Natural killer cell treated with Interleukin-12 subunit alpha and Interleukin-12 subunit beta and Interleukin-15 and Interleukin-18, amount 100 ng/mL, for 72 hours (primary cell): ENCODE measurements at regions not wholly inside any gene's neighbourhood (a gene's known extent, or its start where the extent isn't known, plus 50 kb on each side); places are given as distances from the start of the nearest gene placed in this dataset.
"Not testable (repeated sequence)": the region's sequence is repeated elsewhere in the genome, so short reads cannot be mapped to it uniquely, and the experiment has no call there.

Experiments used
- ATAC-seq, 2 donors: fragments of 150-1000 bp; cut with Tn5 transposase in 1 of 2; sonication (Bioruptor Pico), chemical (Tn5 transposase) in 1 of 2; 2 replicates each; pipeline ENCODE4 v1.10.0; 2021
- DNase-seq: peaks from one replicate; pipeline ENCODE4 v3.0.0; 2022; ENCODE audit warnings: low spot score
- H3K27ac Mint-ChIP-seq, 2 donors: 1 replicate in 1 of 2; 2 replicates in 1 of 2; pipeline ENCODE4 v1.8.0; 2022; ENCODE audit warnings: mixed read lengths in 2 of 2, mild to moderate bottlenecking in 1 of 2, moderate library complexity in 1 of 2
- H3K27me3 Mint-ChIP-seq, 2 donors: 1 replicate in 1 of 2; 2 replicates in 1 of 2; pipeline ENCODE4 v1.8.0; 2022; ENCODE audit warnings: mixed read lengths in 2 of 2
- H3K36me3 Mint-ChIP-seq: one replicate; pipeline ENCODE4 v1.8.0; 2022; ENCODE audit warnings: mixed read lengths
- H3K4me1 Mint-ChIP-seq, 2 donors: 1 replicate in 1 of 2; 2 replicates in 1 of 2; pipeline ENCODE4 v1.8.0; 2022; ENCODE audit warnings: low read depth in 2 of 2, mixed read lengths in 2 of 2, mild to moderate bottlenecking in 1 of 2
- H3K4me3 Mint-ChIP-seq: one replicate; pipeline ENCODE4 v1.8.0; 2022; ENCODE audit warnings: mixed read lengths
- H3K9me3 Mint-ChIP-seq: 2 replicates; pipeline ENCODE4 v1.8.0; 2022; ENCODE audit warnings: mixed read lengths

- H3K27ac Mint-ChIP-seq: no peak overlapping the region
- peaks cover 12% of the 10 kb centered on the region for H3K9me3 Mint-ChIP-seq
- peaks cover 7% of the 10 kb centered on the region for H3K36me3 Mint-ChIP-seq
- H3K27me3 Mint-ChIP-seq: no peaks in the 10 kb centered on the region
- no peak for DNase-seq
- no peak for ATAC-seq
- H3K4me1 Mint-ChIP-seq: no peaks in the 10 kb centered on the region
- H3K4me3 Mint-ChIP-seq: no peak overlapping the region
Measured at GRCh38 chr10:81439445-81439844, 435.5 kb upstream of the NRG3 start.

- not testable (repeated sequence) for H3K4me1 Mint-ChIP-seq, H3K4me3 Mint-ChIP-seq, H3K27me3 Mint-ChIP-seq, ATAC-seq, H3K36me3 Mint-ChIP-seq, H3K27ac Mint-ChIP-seq, DNase-seq
- H3K9me3 Mint-ChIP-seq: peaks cover 11% of the 10 kb centered on the region
Measured at GRCh38 chr10:81441624-81442023, 433.4 kb upstream of the NRG3 start.

GRCh38 chr10:81444242-81444929 is 430.6 kb upstream of the NRG3 start:
- no peak overlapping the region for H3K4me3 Mint-ChIP-seq
- H3K9me3 Mint-ChIP-seq: peaks cover 11% of the 10 kb centered on the region
- H3K4me1 Mint-ChIP-seq: no peaks in the 10 kb centered on the region
- no peak for DNase-seq
- ATAC-seq: no peak
- peaks cover 7% of the 10 kb centered on the region for H3K36me3 Mint-ChIP-seq
- no peak overlapping the region for H3K27ac Mint-ChIP-seq
- no peaks in the 10 kb centered on the region for H3K27me3 Mint-ChIP-seq

- DNase-seq (no peak), ATAC-seq (no peak)
- H3K27me3 Mint-ChIP-seq: no peaks in the 10 kb centered on the region
- no peaks in the 10 kb centered on the region for H3K9me3 Mint-ChIP-seq
- no peaks in the 10 kb centered on the region for H3K4me1 Mint-ChIP-seq
- H3K4me3 Mint-ChIP-seq: no peak overlapping the region
- H3K36me3 Mint-ChIP-seq: no peaks in the 10 kb centered on the region
- no peak overlapping the region for H3K27ac Mint-ChIP-seq
Measured at GRCh38 chr10:81450651-81451050, 424.3 kb upstream of the NRG3 start.

GRCh38 chr10:81472927-81473470 is 402.0 kb upstream of the NRG3 start:
- no peaks in the 10 kb centered on the region for H3K36me3 Mint-ChIP-seq
- DNase-seq: peak; percentile 59
- peaks cover 17% of the 10 kb centered on the region for H3K9me3 Mint-ChIP-seq
- H3K4me1 Mint-ChIP-seq: no peaks in the 10 kb centered on the region
- no peak overlapping the region for H3K4me3 Mint-ChIP-seq
- H3K27ac Mint-ChIP-seq: no peak overlapping the region
- no peaks in the 10 kb centered on the region for H3K27me3 Mint-ChIP-seq
- no peak for ATAC-seq

- Mint-ChIP-seq H3K4me3 (no peak overlapping the region), H3K36me3 (no peaks in the 10 kb centered on the region), H3K4me1 (no peaks in the 10 kb centered on the region), H3K9me3 (peaks cover 11% of the 10 kb centered on the region), H3K27me3 (no peaks in the 10 kb centered on the region), H3K27ac (no peak overlapping the region)
- DNase-seq: no peak
- no peak for ATAC-seq
Measured at GRCh38 chr10:81473755-81474154, 401.2 kb upstream of the NRG3 start.

- no peaks in the 10 kb centered on the region for H3K36me3 Mint-ChIP-seq
- no peak for DNase-seq
- no peak for ATAC-seq
- peaks cover 4% of the 10 kb centered on the region for H3K9me3 Mint-ChIP-seq
- no peaks in the 10 kb centered on the region for H3K4me1 Mint-ChIP-seq
- H3K27ac Mint-ChIP-seq: no peak overlapping the region
- no peaks in the 10 kb centered on the region for H3K27me3 Mint-ChIP-seq
- H3K4me3 Mint-ChIP-seq: no peak overlapping the region
Measured at GRCh38 chr10:81479316-81479715, 395.7 kb upstream of the NRG3 start.

GRCh38 chr10:81496626-81497025 is 378.4 kb upstream of the NRG3 start:
- Mint-ChIP-seq H3K36me3 (no peaks in the 10 kb centered on the region), H3K9me3 (peaks cover 19% of the 10 kb centered on the region), H3K4me1 (no peaks in the 10 kb centered on the region), H3K4me3 (no peak overlapping the region), H3K27ac (no peak overlapping the region), H3K27me3 (no peaks in the 10 kb centered on the region)
- DNase-seq (no peak), ATAC-seq (no peak)

- Mint-ChIP-seq H3K4me3 (no peak overlapping the region), H3K27ac (no peak overlapping the region), H3K27me3 (no peaks in the 10 kb centered on the region), H3K9me3 (peaks cover 12% of the 10 kb centered on the region), H3K4me1 (no peaks in the 10 kb centered on the region), H3K36me3 (no peaks in the 10 kb centered on the region)
- ATAC-seq: no peak
- DNase-seq: no peak
Measured at GRCh38 chr10:81498011-81498551, 376.9 kb upstream of the NRG3 start.

GRCh38 chr10:81502677-81503359 is 372.2 kb upstream of the NRG3 start:
- Mint-ChIP-seq H3K27me3 (no peaks in the 10 kb centered on the region), H3K27ac (no peak overlapping the region), H3K4me3 (no peak overlapping the region), H3K36me3 (no peaks in the 10 kb centered on the region), H3K4me1 (no peaks in the 10 kb centered on the region), H3K9me3 (peaks cover 15% of the 10 kb centered on the region)
- ATAC-seq (peak in 1 of 2 donors; percentile 20), DNase-seq (no peak)

GRCh38 chr10:81505777-81506176 is 369.2 kb upstream of the NRG3 start:
- not testable (repeated sequence) for DNase-seq, H3K4me1 Mint-ChIP-seq, H3K4me3 Mint-ChIP-seq, H3K36me3 Mint-ChIP-seq, H3K27ac Mint-ChIP-seq, ATAC-seq, H3K27me3 Mint-ChIP-seq
- peaks cover 15% of the 10 kb centered on the region for H3K9me3 Mint-ChIP-seq

GRCh38 chr10:81514811-81515210 is 360.2 kb upstream of the NRG3 start:
- Mint-ChIP-seq H3K27me3 (no peaks in the 10 kb centered on the region), H3K4me1 (no peaks in the 10 kb centered on the region), H3K4me3 (no peak overlapping the region), H3K36me3 (no peaks in the 10 kb centered on the region), H3K9me3 (peaks cover 8% of the 10 kb centered on the region), H3K27ac (no peak overlapping the region)
- no peak for ATAC-seq
- no peak for DNase-seq

GRCh38 chr10:81520688-81521087 is 354.3 kb upstream of the NRG3 start:
- Mint-ChIP-seq H3K27me3 (no peaks in the 10 kb centered on the region), H3K4me1 (no peaks in the 10 kb centered on the region), H3K27ac (no peak overlapping the region), H3K36me3 (no peaks in the 10 kb centered on the region), H3K4me3 (no peak overlapping the region), H3K9me3 (peaks cover 9% of the 10 kb centered on the region)
- ATAC-seq: no peak
- no peak for DNase-seq

- ATAC-seq: no peak
- DNase-seq: no peak
- H3K36me3 Mint-ChIP-seq: no peaks in the 10 kb centered on the region
- H3K9me3 Mint-ChIP-seq: peaks cover 7% of the 10 kb centered on the region
- H3K4me1 Mint-ChIP-seq: no peaks in the 10 kb centered on the region
- H3K27ac Mint-ChIP-seq: no peak overlapping the region
- no peak overlapping the region for H3K4me3 Mint-ChIP-seq
- H3K27me3 Mint-ChIP-seq: no peaks in the 10 kb centered on the region
Measured at GRCh38 chr10:81524467-81524866, 350.5 kb upstream of the NRG3 start.
